Neural cell (in vitro differentiated cells): ENCODE measurements at regions not wholly inside any gene's neighbourhood (a gene's known extent, or its start where the extent isn't known, plus 50 kb on each side); places are given as distances from the start of the nearest gene placed in this dataset.

ENCODE experiments used
- H2AFZ ChIP-seq: fragments of 200-600, 300-800 bp; sonication (generic), shearing (Covaris generic); 2 replicates; pipeline ENCODE4 v1.6.0; 2014; ENCODE audit warnings: low read depth, mild to moderate bottlenecking, antibody characterized with exemption, low read length, moderate library complexity
- H3F3A ChIP-seq: fragments of 200-600 bp; shearing (Covaris generic); 2 replicates; pipeline ENCODE4 v1.6.1; 2016; ENCODE audit warnings: mild to moderate bottlenecking, moderate library complexity, mixed read lengths, antibody characterized with exemption, low read length; ENCODE audit not compliant: insufficient read depth, poor library complexity, severe bottlenecking
- H3K27ac ChIP-seq: fragments of 200-600, 300-800 bp; sonication (generic), shearing (Covaris generic); 2 replicates; pipeline ENCODE4 v1.5.1; 2014; ENCODE audit warnings: mild to moderate bottlenecking, low read length, moderate library complexity
- H3K27me3 ChIP-seq: fragments of 300-800, 200-600 bp; sonication (generic), shearing (Covaris generic); 2 replicates; pipeline ENCODE4 v1.6.0; 2014; ENCODE audit warnings: mild to moderate bottlenecking, low read depth, low read length, moderate library complexity; ENCODE audit not compliant: insufficient read depth
- H3K36me3 ChIP-seq: fragments of 300-800, 200-600 bp; sonication (generic), shearing (Covaris generic); 2 replicates; pipeline ENCODE4 v1.5.1; 2014; ENCODE audit warnings: mild to moderate bottlenecking, antibody characterized with exemption, low read length, moderate library complexity; ENCODE audit not compliant: insufficient read depth
- H3K4me2 ChIP-seq: fragments of 300-800, 200-600 bp; sonication (generic), shearing (Covaris generic); 2 replicates; pipeline ENCODE4 v1.6.0; 2014; ENCODE audit warnings: mild to moderate bottlenecking, low read length
- H3K4me3 ChIP-seq: fragments of 300-800, 200-600 bp; sonication (generic), shearing (Covaris generic); 2 replicates; pipeline ENCODE4 v1.5.1; 2014; ENCODE audit warnings: mild to moderate bottlenecking, low read length, moderate library complexity
- H3K79me2 ChIP-seq: fragments of 200-600 bp; shearing (Covaris generic); replicated peaks from 2 replicates; pipeline ENCODE4 v1.6.0; 2014; ENCODE audit warnings: mild to moderate bottlenecking, low read length, moderate library complexity; ENCODE audit not compliant: insufficient read depth
- H3K9ac ChIP-seq: fragments of 300-800, 200-600 bp; sonication (generic), shearing (Covaris generic); 2 replicates; pipeline ENCODE4 v1.6.1; 2016; ENCODE audit warnings: mild to moderate bottlenecking, low read length, mixed read lengths
- H3K9me2 ChIP-seq: fragments of 200-600 bp; shearing (Covaris generic); 2 replicates; pipeline ENCODE4 v1.6.1; 2016; ENCODE audit warnings: mild to moderate bottlenecking, low read length, mixed read lengths; ENCODE audit not compliant: insufficient read depth
- H3K9me3 ChIP-seq: fragments of 200-600, 300-800 bp; sonication (generic), shearing (Covaris generic); 2 replicates; pipeline ENCODE4 v1.6.1; 2016; ENCODE audit warnings: mild to moderate bottlenecking, mixed run types, low read length, moderate library complexity, mixed read lengths
- H4K20me1 ChIP-seq: fragments of 200-600 bp; shearing (Covaris generic); 2 replicates; pipeline ENCODE4 v1.6.1; 2016; ENCODE audit warnings: mild to moderate bottlenecking, mixed run types; ENCODE audit not compliant: insufficient read depth
- CTCF ChIP-seq: fragments of 450-650 bp; IDR thresholded peaks from 2 replicates; pipeline ENCODE4 v1.5.1; 2014; ENCODE audit warnings: antibody characterized with exemption, mild to moderate bottlenecking, moderate library complexity; ENCODE audit not compliant: poor library complexity, severe bottlenecking
- EP300 ChIP-seq: fragments of 450-650 bp; conservative IDR thresholded peaks from 2 replicates; pipeline ENCODE4 v1.6.1; 2014; ENCODE audit warnings: antibody characterized with exemption, mild to moderate bottlenecking, moderate library complexity; ENCODE audit not compliant: poor library complexity, severe bottlenecking
- EZH2 ChIP-seq: fragments of 200-600, 300-800 bp; shearing (Covaris generic), sonication (generic); IDR thresholded peaks from 2 replicates; pipeline ENCODE4 v1.6.1; 2014; ENCODE audit warnings: antibody characterized with exemption, low read length, borderline replicate concordance, mild to moderate bottlenecking; ENCODE audit not compliant: insufficient read depth, poor library complexity, severe bottlenecking
- MXI1 ChIP-seq: fragments of 450-650 bp; conservative IDR thresholded peaks from 2 replicates; pipeline ENCODE4 v1.6.1; 2014; ENCODE audit warnings: antibody characterized with exemption, mild to moderate bottlenecking; ENCODE audit not compliant: poor library complexity, severe bottlenecking
- POLR2AphosphoS5 ChIP-seq: IDR thresholded peaks from 2 replicates; pipeline ENCODE4 v1.6.1; 2012
- RAD21 ChIP-seq: fragments of 450-650 bp; conservative IDR thresholded peaks from 2 replicates; pipeline ENCODE4 v1.6.1; 2014; ENCODE audit warnings: antibody characterized with exemption, mild to moderate bottlenecking, moderate library complexity
- REST ChIP-seq: IDR thresholded peaks from 2 replicates; pipeline ENCODE4 v1.6.1; 2012; ENCODE audit warnings: borderline replicate concordance
- SMC3 ChIP-seq: fragments of 450-650 bp; conservative IDR thresholded peaks from 2 replicates; pipeline ENCODE4 v1.6.1; 2014; ENCODE audit warnings: antibody characterized with exemption, mild to moderate bottlenecking, moderate library complexity; ENCODE audit not compliant: poor library complexity
- TAF1 ChIP-seq: IDR thresholded peaks from 2 replicates; pipeline ENCODE4 v1.6.1; 2012; ENCODE audit warnings: low read depth

DNA sequence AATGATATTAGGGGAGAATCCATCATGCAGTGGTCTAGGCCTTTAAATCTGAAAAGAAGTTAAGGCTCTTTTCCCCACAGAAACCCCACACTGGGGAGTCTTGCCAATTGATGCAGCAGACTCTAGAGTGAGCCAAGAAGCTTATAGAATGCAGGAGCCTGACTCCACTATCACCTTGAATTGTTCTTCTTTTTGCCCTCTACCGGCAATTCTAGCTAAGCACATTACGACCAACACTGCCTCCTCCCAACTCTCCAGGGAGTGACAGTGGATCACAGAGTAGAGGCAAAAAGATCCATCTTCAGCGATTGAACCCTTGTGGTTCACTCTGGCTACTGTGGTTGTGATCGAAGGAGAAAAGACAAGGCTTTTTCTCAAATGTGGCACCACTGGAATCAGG lies 331.5 kb downstream of the NKX6-1 start:
- H3F3A ChIP-seq, result no peaks in the 10 kb centered on the region
- no peaks in the 10 kb centered on the region for H4K20me1 ChIP-seq
- H3K9me3 ChIP-seq, result no peaks in the 10 kb centered on the region
- TF ChIP-seq RAD21 (peak; percentile 25), POLR2AphosphoS5 (no peak), EZH2 (no peak), SMC3 (peak; percentile 39)
- no peaks in the 10 kb centered on the region for H3K9me2 ChIP-seq
- no peak overlapping the region for H3K27ac ChIP-seq
- no peak overlapping the region for H3K9ac ChIP-seq
- no peaks in the 10 kb centered on the region for H3K36me3 ChIP-seq
- H2AFZ ChIP-seq, result no peak overlapping the region
- H3K4me3 ChIP-seq, result no peak overlapping the region
- H3K27me3 ChIP-seq, result no peaks in the 10 kb centered on the region
- no peak overlapping the region for H3K4me2 ChIP-seq
- no peaks in the 10 kb centered on the region for H3K79me2 ChIP-seq

DNA sequence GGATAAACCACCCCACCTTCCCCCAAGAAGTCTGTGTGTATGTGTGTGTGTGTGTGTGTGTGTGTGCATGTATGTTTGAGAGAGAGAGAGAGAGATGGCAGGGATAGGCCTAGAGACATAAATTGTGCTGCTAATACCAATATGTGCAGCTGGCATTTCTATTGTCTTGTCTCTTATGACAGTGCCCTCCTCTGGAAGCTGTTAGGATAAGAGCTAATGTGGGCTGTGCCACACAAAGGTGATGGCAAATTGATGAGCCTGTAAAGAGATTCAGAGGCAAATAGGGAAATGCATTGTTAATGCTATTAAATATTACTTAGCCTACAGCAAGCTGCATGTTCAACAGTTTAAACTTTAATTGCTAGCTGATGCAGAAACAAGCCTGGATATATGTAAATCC lies 332.0 kb downstream of the NKX6-1 start:
- no peak for TF ChIP-seq EP300
- TF ChIP-seq EZH2, result no peak
- TF ChIP-seq RAD21, result no peak
- no peak for TF ChIP-seq SMC3
- no peak for TF ChIP-seq REST
- no peak for TF ChIP-seq POLR2AphosphoS5
- no peak for TF ChIP-seq TAF1
- no peak for TF ChIP-seq MXI1
- no peak for TF ChIP-seq CTCF
- no peaks in the 10 kb centered on the region for H3K9me3 ChIP-seq
- no peaks in the 10 kb centered on the region for H3K27me3 ChIP-seq
- H3K36me3 ChIP-seq, result no peaks in the 10 kb centered on the region
- no peak overlapping the region for H2AFZ ChIP-seq
- no peak overlapping the region for H3K9ac ChIP-seq
- no peak overlapping the region for H3K27ac ChIP-seq
- H4K20me1 ChIP-seq, result no peaks in the 10 kb centered on the region
- H3K79me2 ChIP-seq, result no peaks in the 10 kb centered on the region
- H3K9me2 ChIP-seq, result no peaks in the 10 kb centered on the region
- H3K4me3 ChIP-seq, result no peak overlapping the region
- no peaks in the 10 kb centered on the region for H3F3A ChIP-seq
- no peak overlapping the region for H3K4me2 ChIP-seq

GRCh38 chr4:84166486-84166885 lies 332.6 kb downstream of the NKX6-1 start:
- H3F3A ChIP-seq, result no peaks in the 10 kb centered on the region
- H3K4me2 ChIP-seq, result no peak overlapping the region
- no peaks in the 10 kb centered on the region for H3K27me3 ChIP-seq
- no peaks in the 10 kb centered on the region for H3K36me3 ChIP-seq
- H3K9me3 ChIP-seq, result no peaks in the 10 kb centered on the region
- no peaks in the 10 kb centered on the region for H3K9me2 ChIP-seq
- no peak overlapping the region for H3K27ac ChIP-seq
- no peak overlapping the region for H3K4me3 ChIP-seq
- H2AFZ ChIP-seq, result no peak overlapping the region
- H4K20me1 ChIP-seq, result no peaks in the 10 kb centered on the region
- TF ChIP-seq MXI1 (no peak), RAD21 (no peak), REST (no peak), TAF1 (no peak), SMC3 (no peak), EZH2 (no peak), POLR2AphosphoS5 (no peak), CTCF (no peak), EP300 (no peak)
- no peaks in the 10 kb centered on the region for H3K79me2 ChIP-seq
- no peak overlapping the region for H3K9ac ChIP-seq
